SK-N-SH (cell line): ENCODE measurements at regions not wholly inside any gene's neighbourhood (a gene's known extent, or its start where the extent isn't known, plus 50 kb on each side); places are given as distances from the start of the nearest gene placed in this dataset.

Experiments used
- CTCF ChIP-seq: fragments of 200-600 bp; sonication (generic); IDR thresholded peaks from 2 replicates; pipeline ENCODE4 v1.6.1; 2017; ENCODE audit warnings: antibody characterized with exemption, mild to moderate bottlenecking, moderate library complexity
- EP300 ChIP-seq, 2 experiments: IDR thresholded peaks; 2 replicates each; pipeline versions ENCODE4 v1.4.0 to v1.6.1; 2012; ENCODE audit warnings: borderline replicate concordance in 1 of 2, low read depth in 1 of 2, low read length in 1 of 2
- EZH2phosphoT487 ChIP-seq: fragments of 200-600 bp; sonication (generic); IDR thresholded peaks from 2 replicates; pipeline ENCODE4 v1.6.1; 2017; ENCODE audit warnings: low read depth, mixed run types, mild to moderate bottlenecking, antibody characterized with exemption, moderate library complexity, borderline replicate concordance
- JUND ChIP-seq: IDR thresholded peaks from 2 replicates; pipeline ENCODE4 v1.4.0; 2012
- MAX ChIP-seq: IDR thresholded peaks from 2 replicates; pipeline ENCODE4 v1.4.0; 2012; ENCODE audit warnings: low read depth
- POLR2AphosphoS5 ChIP-seq: IDR thresholded peaks from 2 replicates; pipeline ENCODE4 v1.6.1; 2012; ENCODE audit warnings: low read depth, low read length
- RCOR1 ChIP-seq: fragments of 150-350 bp; IDR thresholded peaks from 2 replicates; pipeline ENCODE4 v1.6.1; 2017; ENCODE audit warnings: antibody characterized with exemption, low read length
- REST ChIP-seq: IDR thresholded peaks from 2 replicates; pipeline ENCODE4 v1.6.1; 2012; ENCODE audit warnings: mild to moderate bottlenecking, low read depth, low read length, moderate library complexity
- RXRA ChIP-seq: IDR thresholded peaks from 2 replicates; pipeline ENCODE4 v1.4.0; 2012; ENCODE audit warnings: low read depth, mild to moderate bottlenecking, borderline replicate concordance
- USF2 ChIP-seq: fragments of 150-350 bp; IDR thresholded peaks from 2 replicates; pipeline ENCODE4 v1.6.1; 2017; ENCODE audit warnings: antibody characterized with exemption, low read length, low read depth, borderline replicate concordance
- YY1 ChIP-seq: IDR thresholded peaks from 2 replicates; pipeline ENCODE4 v1.4.0; 2012; ENCODE audit warnings: low read depth, mild to moderate bottlenecking

- TF ChIP-seq EZH2phosphoT487, result no peak
- TF ChIP-seq CTCF, result no peak
- no peak for TF ChIP-seq RCOR1
- TF ChIP-seq YY1, result no peak
- TF ChIP-seq POLR2AphosphoS5, result no peak
- no peak for TF ChIP-seq RXRA
- TF ChIP-seq EP300 (IDR thresholded peaks at IDR 0.05; ENCODE audit: borderline replicate concordance in 1 of 2, low read depth in 1 of 2, low read length in 1 of 2), result no peak
- no peak for TF ChIP-seq USF2
- no peak for TF ChIP-seq JUND
- TF ChIP-seq REST, result no peak
- no peak for TF ChIP-seq MAX
These were observed 109.6 kb downstream of the CTNND1 start for GRCh38 chr11:57871231-57871630.
